LNCAP (cell line): ENCODE measurements at regions not wholly inside any gene's neighbourhood (a gene's known extent, or its start where the extent isn't known, plus 50 kb on each side); places are given as distances from the start of the nearest gene placed in this dataset.

Experiments
- TF ChIP-seq, protein P1 (sequence below): fragments of 450-650 bp; IDR thresholded peaks from 2 replicates; pipeline ENCODE4 v1.5.1; 2017; ENCODE audit warnings: mild to moderate bottlenecking

DNA sequence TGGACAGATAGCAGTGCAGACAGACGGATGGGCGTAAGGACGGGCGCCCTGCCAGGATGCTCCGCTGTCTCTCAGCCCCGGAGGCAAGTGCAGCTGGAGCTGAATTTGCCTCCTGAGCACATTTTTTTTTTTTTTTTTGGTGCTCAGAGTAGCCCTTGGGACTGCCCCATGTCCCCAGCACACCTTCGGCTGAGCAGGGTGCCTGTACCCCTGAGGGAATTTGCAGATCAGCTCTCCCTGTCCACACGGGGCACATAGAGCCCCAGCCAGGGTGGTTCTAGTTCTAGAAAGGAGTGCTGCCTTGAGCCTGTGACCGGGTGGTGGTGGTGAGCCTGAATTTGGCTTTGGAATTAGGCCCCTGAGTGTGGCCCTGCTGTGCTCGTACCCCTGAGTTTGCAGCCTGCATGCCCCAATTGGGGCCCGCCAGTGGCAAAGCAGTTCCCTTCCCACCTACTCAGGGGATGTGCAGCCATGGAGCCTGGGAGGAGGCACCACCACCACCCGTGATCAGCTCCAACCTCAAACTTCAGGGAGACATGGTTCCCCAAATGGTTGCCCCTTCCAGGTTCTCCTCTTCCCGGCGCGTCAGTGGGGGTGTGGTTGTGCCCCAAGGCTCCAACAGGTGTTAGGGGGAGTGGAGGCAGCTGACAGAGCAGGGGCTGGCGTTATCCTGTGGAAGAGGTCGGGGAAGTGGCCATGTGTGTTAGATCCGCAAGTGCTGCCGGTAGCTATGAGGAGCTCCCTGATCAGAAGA is 1232.7 kb downstream of the BRD1 start:
- TF ChIP-seq, protein P1, sequence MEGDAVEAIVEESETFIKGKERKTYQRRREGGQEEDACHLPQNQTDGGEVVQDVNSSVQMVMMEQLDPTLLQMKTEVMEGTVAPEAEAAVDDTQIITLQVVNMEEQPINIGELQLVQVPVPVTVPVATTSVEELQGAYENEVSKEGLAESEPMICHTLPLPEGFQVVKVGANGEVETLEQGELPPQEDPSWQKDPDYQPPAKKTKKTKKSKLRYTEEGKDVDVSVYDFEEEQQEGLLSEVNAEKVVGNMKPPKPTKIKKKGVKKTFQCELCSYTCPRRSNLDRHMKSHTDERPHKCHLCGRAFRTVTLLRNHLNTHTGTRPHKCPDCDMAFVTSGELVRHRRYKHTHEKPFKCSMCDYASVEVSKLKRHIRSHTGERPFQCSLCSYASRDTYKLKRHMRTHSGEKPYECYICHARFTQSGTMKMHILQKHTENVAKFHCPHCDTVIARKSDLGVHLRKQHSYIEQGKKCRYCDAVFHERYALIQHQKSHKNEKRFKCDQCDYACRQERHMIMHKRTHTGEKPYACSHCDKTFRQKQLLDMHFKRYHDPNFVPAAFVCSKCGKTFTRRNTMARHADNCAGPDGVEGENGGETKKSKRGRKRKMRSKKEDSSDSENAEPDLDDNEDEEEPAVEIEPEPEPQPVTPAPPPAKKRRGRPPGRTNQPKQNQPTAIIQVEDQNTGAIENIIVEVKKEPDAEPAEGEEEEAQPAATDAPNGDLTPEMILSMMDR = no peak

DNA sequence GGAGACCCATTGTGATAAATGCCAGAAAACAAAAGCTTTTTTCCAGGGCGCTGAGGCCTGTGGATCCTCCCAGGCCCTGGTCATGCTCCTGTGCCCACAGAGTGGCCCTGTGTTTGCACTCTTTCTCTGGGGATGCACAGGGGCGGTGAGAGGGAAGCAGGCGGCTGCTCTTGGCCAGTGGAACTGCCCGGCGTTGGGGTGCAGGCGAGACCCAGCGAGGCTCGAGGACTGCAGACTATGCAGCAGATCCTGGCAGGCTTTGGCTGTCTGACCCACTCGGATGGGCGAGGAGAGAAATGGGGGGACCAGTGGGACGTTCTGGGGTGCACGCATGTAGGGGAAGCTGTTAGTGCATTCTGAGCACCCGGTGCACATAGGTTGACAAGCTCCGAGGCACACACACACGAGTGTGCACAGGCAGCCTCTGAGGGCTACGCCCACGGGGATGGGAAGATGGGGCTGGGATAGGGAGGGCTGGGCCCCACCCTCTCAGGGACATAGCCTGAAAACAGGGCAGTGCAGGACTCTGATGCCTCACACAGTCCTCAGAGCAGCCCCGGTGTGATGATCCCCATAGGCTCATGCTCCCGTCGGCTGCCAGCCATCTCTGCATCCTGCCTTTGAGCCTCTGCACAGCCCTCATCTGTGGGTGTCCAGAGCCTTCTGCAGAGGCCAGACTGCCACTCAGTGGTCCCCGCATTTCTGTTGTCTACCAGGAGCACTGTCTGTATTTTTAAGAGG is 1233.5 kb downstream of the BRD1 start:
- TF ChIP-seq, protein P1 = no peak

DNA sequence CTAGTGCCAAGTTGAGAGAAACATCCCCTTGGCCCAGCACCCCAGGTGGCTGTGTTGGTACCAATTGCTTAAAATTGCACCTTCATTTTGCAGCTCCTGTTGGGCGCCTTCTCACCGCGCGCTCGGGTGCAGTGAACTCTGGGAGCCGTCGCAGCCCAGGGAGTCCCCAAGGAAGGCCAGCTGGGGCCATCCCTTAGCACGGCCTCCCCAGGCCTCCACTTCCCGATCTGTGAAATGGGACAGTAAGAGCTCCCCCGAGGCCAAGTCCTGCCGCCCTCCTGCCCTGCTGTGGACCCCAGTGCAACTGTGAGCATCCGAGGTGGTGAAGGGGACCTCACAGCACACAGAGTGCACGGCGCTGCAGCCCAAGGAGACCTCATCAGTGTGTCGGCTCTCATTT is 1234.1 kb downstream of the BRD1 start:
- TF ChIP-seq, protein P1 = no peak

DNA sequence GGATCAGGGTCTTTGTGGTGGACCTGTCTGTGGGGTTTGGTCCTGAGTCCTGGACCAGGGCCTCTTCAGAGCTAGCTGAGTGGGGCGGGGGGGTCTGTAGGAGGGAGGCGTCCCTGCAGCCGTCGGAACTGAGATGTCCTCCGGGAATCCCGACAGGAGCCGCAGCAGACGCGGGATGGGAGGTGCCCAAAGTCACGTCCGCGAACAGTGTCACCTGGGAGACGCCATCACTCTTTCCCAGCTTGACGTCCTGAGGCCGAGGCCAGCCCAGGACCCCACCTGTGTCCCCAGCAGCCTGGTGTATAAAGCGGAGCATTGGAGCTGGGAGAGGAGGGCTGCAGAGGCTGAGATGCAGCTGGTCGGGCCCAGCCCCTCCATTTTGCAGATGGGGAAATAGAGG is 1234.7 kb downstream of the BRD1 start:
- TF ChIP-seq, protein P1 = no peak

DNA sequence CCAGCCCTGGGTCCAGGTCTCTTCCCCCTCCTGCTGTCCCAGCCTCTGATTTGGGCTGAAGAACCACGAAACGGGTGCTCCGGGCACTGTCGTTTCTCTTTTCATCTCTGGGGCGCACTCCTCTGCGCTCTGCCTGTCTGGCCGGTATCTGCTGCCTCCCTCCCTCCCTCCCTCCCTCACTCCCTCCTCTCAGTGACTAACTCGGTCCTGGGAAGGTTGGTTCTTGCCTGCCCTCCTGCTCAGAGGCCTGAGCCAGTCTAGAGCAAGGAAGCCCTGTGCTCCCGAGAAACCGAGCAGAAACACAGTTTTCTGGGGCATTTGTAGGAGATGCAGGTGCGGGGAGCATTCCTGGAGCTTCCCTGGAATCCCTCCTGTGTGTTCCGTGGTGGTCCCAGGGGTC is 1235.2 kb downstream of the BRD1 start:
- TF ChIP-seq, protein P1 = no peak

DNA sequence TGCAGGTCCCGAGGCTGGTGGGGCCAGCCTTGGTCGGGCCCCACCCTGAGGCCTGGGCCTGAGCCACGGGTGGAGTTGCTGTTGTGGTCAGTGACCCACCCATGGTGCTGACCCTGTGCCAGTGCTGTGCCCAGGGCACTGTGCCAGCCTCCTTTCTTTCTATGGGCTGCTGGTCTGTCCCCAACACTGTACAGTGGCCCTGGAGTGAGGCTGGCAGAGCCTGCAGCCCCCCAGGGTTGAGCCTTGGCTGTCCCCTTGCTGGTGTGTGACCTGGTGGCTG is 1235.7 kb downstream of the BRD1 start:
- TF ChIP-seq, protein P1 = no peak

DNA sequence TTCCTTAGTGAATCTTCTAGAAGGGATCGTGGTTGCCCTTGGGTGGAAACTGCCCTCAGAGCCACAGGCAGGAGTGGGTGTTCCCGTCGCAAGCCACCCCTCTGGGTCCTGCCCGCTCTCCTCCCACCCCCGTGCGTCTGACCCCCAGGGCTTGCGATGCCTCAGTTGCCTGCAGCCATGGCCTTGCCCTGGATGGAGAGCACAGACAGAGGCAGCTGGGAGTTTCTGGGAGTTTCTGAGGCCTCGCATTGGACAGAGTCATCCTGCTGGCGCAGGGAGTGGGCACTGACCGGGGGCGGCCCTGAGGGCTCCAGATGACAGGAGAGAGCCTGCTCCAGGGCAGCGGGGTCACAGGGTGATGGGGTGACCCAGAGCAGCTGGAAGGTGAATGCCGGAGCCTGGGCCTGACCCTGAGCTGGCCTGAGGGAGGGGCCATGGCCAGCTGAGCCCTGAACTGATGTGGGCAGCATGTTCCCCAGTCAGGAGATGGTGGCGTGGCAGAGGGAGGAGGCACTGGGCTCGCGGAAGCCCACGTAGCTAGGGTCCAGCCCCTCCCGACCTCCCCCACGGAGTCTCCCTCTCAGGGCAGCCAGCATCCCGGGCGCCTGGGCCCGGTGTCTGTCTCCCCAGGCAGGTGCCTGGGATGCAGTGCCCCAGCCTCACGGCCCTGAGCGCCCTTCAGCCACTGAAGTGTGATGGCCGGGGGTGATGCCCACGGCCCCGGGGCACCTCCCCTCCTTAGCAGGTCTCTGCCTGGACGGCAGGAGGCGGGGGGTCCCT is 1236.2 kb downstream of the BRD1 start:
- TF ChIP-seq, protein P1 = no peak
